ENCODE measurements at regions not wholly inside any gene's neighbourhood (a gene's known extent, or its start where the extent isn't known, plus 50 kb on each side); places are given as distances from the start of the nearest gene placed in this dataset.
"Not testable (repeated sequence)": the region's sequence is repeated elsewhere in the genome, so short reads cannot be mapped to it uniquely, and the experiment has no call there.

GRCh38 chr13:90049989-90050671 is 1297.4 kb upstream of the MIR17HG start:
- DNase-seq (ENCODE audit: low read depth in 2 of 2) = no peak

GRCh38 chr13:90055121-90055520 is 1292.4 kb upstream of the MIR17HG start:
- DNase-seq (ENCODE audit: low read depth in 2 of 2) = no peak

GRCh38 chr13:90055760-90056159 is 1291.7 kb upstream of the MIR17HG start:
- DNase-seq (ENCODE audit: low read depth in 2 of 2) = no peak

- not testable (repeated sequence) for DNase-seq (ENCODE audit: low read depth in 2 of 2)
Observed at GRCh38 chr13:90064226-90064625, 1283.3 kb upstream of the MIR17HG start.

- DNase-seq (ENCODE audit: low read depth in 2 of 2) = no peak
Observed at GRCh38 chr13:90068658-90069057, 1278.8 kb upstream of the MIR17HG start.

GRCh38 chr13:90070362-90070761 is 1277.1 kb upstream of the MIR17HG start:
- no peak for DNase-seq (ENCODE audit: low read depth in 2 of 2)

- DNase-seq (ENCODE audit: low read depth in 2 of 2) = no peak
Observed at GRCh38 chr13:90070837-90071525, 1276.5 kb upstream of the MIR17HG start.

GRCh38 chr13:90084684-90085290 is 1262.7 kb upstream of the MIR17HG start:
- peak; percentile 45 to 60 for DNase-seq (ENCODE audit: low read depth in 2 of 2)

- DNase-seq (ENCODE audit: low read depth in 2 of 2) = no peak
Observed at GRCh38 chr13:90089051-90089450, 1258.4 kb upstream of the MIR17HG start.

- DNase-seq (ENCODE audit: low read depth in 2 of 2) = no peak
Observed at GRCh38 chr13:90091611-90092010, 1255.9 kb upstream of the MIR17HG start.

GRCh38 chr13:90094357-90094756 is 1253.1 kb upstream of the MIR17HG start:
- DNase-seq (ENCODE audit: low read depth in 2 of 2) = no peak

- no peak for DNase-seq (ENCODE audit: low read depth in 2 of 2)
Observed at GRCh38 chr13:90098577-90098976, 1248.9 kb upstream of the MIR17HG start.

GRCh38 chr13:90099847-90100246 is 1247.6 kb upstream of the MIR17HG start:
- no peak for DNase-seq (ENCODE audit: low read depth in 2 of 2)

GRCh38 chr13:90103099-90103784 is 1244.2 kb upstream of the MIR17HG start:
- no peak for DNase-seq (ENCODE audit: low read depth in 2 of 2)

- DNase-seq (ENCODE audit: low read depth in 2 of 2) = no peak
Observed at GRCh38 chr13:90104764-90105163, 1242.7 kb upstream of the MIR17HG start.

- DNase-seq (ENCODE audit: low read depth in 2 of 2) = peak; percentile 10 to 32
Observed at GRCh38 chr13:90105276-90105675, 1242.2 kb upstream of the MIR17HG start.

- peak; percentile 46 to 47 for DNase-seq (ENCODE audit: low read depth in 2 of 2)
Observed at GRCh38 chr13:90105849-90106496, 1241.5 kb upstream of the MIR17HG start.

GRCh38 chr13:90107661-90108060 is 1239.8 kb upstream of the MIR17HG start:
- DNase-seq (ENCODE audit: low read depth in 2 of 2) = no peak

GRCh38 chr13:90108547-90108946 is 1238.9 kb upstream of the MIR17HG start:
- no peak for DNase-seq (ENCODE audit: low read depth in 2 of 2)

GRCh38 chr13:90116121-90116520 is 1231.4 kb upstream of the MIR17HG start:
- no peak for DNase-seq (ENCODE audit: low read depth in 2 of 2)

- DNase-seq (ENCODE audit: low read depth in 2 of 2) = no peak
Observed at GRCh38 chr13:90118467-90119071, 1228.9 kb upstream of the MIR17HG start.
